Stimulated activated CD4-positive, alpha-beta T cell treated with anti-CD3 and anti-CD28 coated beads, Interleukin-2, amount 100 ng/mL, for 48 hours (primary cell): ENCODE measurements at regions not wholly inside any gene's neighbourhood (a gene's known extent, or its start where the extent isn't known, plus 50 kb on each side); places are given as distances from the start of the nearest gene placed in this dataset.

Experiments
- DNase-seq, 2 donors: peaks; one replicate each; pipeline ENCODE4 v3.0.0-alpha.2; 2020

- DNase-seq: peak; percentile 49 to 61
Observed at GRCh38 chr12:131608740-131609690, 101.9 kb upstream of the SFSWAP start.

- DNase-seq: no peak
Observed at GRCh38 chr12:131609762-131610161, 101.1 kb upstream of the SFSWAP start.

GRCh38 chr12:131610181-131610580, 100.7 kb upstream of the SFSWAP start:
- DNase-seq: no peak

- no peak for DNase-seq
Observed at GRCh38 chr12:131610891-131611290, 100.0 kb upstream of the SFSWAP start.

GRCh38 chr12:131611416-131612091, 99.3 kb upstream of the SFSWAP start:
- DNase-seq: no peak

GRCh38 chr12:131612092-131612755, 98.7 kb upstream of the SFSWAP start:
- no peak for DNase-seq

GRCh38 chr12:131613186-131613585, 97.7 kb upstream of the SFSWAP start:
- DNase-seq: no peak

GRCh38 chr12:131613678-131614077, 97.2 kb upstream of the SFSWAP start:
- no peak for DNase-seq

GRCh38 chr12:131615326-131616042, 95.4 kb upstream of the SFSWAP start:
- no peak for DNase-seq

GRCh38 chr12:131616043-131616700, 94.7 kb upstream of the SFSWAP start:
- DNase-seq: no peak

GRCh38 chr12:131616738-131617137, 94.2 kb upstream of the SFSWAP start:
- no peak for DNase-seq

GRCh38 chr12:131617179-131617578, 93.7 kb upstream of the SFSWAP start:
- no peak for DNase-seq

GRCh38 chr12:131617596-131618302, 93.1 kb upstream of the SFSWAP start:
- DNase-seq: no peak

- DNase-seq: no peak
Observed at GRCh38 chr12:131618303-131618658, 92.6 kb upstream of the SFSWAP start.

- DNase-seq: no peak
Observed at GRCh38 chr12:131618701-131619100, 92.2 kb upstream of the SFSWAP start.

GRCh38 chr12:131619106-131619642, 91.7 kb upstream of the SFSWAP start:
- no peak for DNase-seq

GRCh38 chr12:131619736-131620506, 91.0 kb upstream of the SFSWAP start:
- DNase-seq: no peak

GRCh38 chr12:131620520-131620919, 90.4 kb upstream of the SFSWAP start:
- no peak for DNase-seq

- no peak for DNase-seq
Observed at GRCh38 chr12:131620946-131621681, 89.8 kb upstream of the SFSWAP start.
